WTC11 (cell line): ENCODE measurements at regions not wholly inside any gene's neighbourhood (a gene's known extent, or its start where the extent isn't known, plus 50 kb on each side); places are given as distances from the start of the nearest gene placed in this dataset.

ENCODE experiments used
- ATAC-seq: fragments of 200-7000 bp; cut with Tn5 transposase; 2 replicates; pipeline ENCODE4 v1.10.0; 2021; ENCODE audit warnings: mild to moderate bottlenecking, moderate library complexity
- CTCF ChIA-PET: fragments of 300-600 bp; sonication (Branson Sonifier 250); formaldehyde crosslinking; loops from one replicate; lab custom pipeline; 2021; ENCODE audit warnings: antibody characterized with exemption; lab: Charles Lee
- POLR2A ChIA-PET: fragments of 350-600 bp; sonication (Branson Sonifier 250); formaldehyde crosslinking; loops from one replicate; lab custom pipeline; 2021; ENCODE audit warnings: antibody characterized with exemption; lab: Charles Lee
- DNase-seq: peaks from one replicate; pipeline ENCODE4 v3.0.0; 2021; ENCODE audit warnings: low spot score
- H3K27ac Mint-ChIP-seq: 2 replicates; pipeline ENCODE4 v1.8.0; 2021; ENCODE audit warnings: mixed read lengths
- H3K27me3 Mint-ChIP-seq: 2 replicates; pipeline ENCODE4 v1.8.0; 2021; ENCODE audit warnings: low read depth, mild to moderate bottlenecking, moderate library complexity, mixed read lengths
- H3K36me3 Mint-ChIP-seq: 2 replicates; pipeline ENCODE4 v1.8.0; 2021; ENCODE audit warnings: mixed read lengths
- H3K4me1 Mint-ChIP-seq: 2 replicates; pipeline ENCODE4 v1.8.0; 2022; ENCODE audit warnings: mixed read lengths
- H3K4me3 Mint-ChIP-seq: 2 replicates; pipeline ENCODE4 v1.8.0; 2021; ENCODE audit warnings: mild to moderate bottlenecking, moderate library complexity, mixed read lengths
- H3K9me3 Mint-ChIP-seq: 2 replicates; pipeline ENCODE4 v1.8.0; 2021; ENCODE audit warnings: mixed read lengths
- CBFB ChIP-seq: sonication (generic); formaldehyde crosslinking; IDR thresholded peaks from 2 replicates; pipeline ENCODE4 v1.8.1; 2022; ENCODE audit warnings: mild to moderate bottlenecking, low read depth, missing genetic modification reagents
- FOXP4 ChIP-seq: sonication (generic); formaldehyde crosslinking; IDR thresholded peaks from 2 replicates; pipeline ENCODE4 v1.8.0; 2022; ENCODE audit warnings: mild to moderate bottlenecking, missing genetic modification reagents
- MXD4 ChIP-seq: fragments of 250-450 bp; sonication (Bioruptor Pico); IDR thresholded peaks from 2 replicates; pipeline ENCODE4 v1.8.0; 2021; ENCODE audit warnings: mild to moderate bottlenecking, moderate library complexity, borderline replicate concordance
- NR1H2 ChIP-seq: sonication (generic); formaldehyde crosslinking; IDR thresholded peaks from 2 replicates; pipeline ENCODE4 v1.9.0; 2021; ENCODE audit warnings: mild to moderate bottlenecking, moderate library complexity, missing genetic modification reagents
- PRDM15 ChIP-seq: sonication (generic); formaldehyde crosslinking; IDR thresholded peaks from 2 replicates; pipeline ENCODE4 v1.8.0; 2022; ENCODE audit warnings: missing genetic modification reagents
- TF ChIP-seq, protein P1 (sequence below): fragments of 250-450 bp; sonication (Bioruptor Pico); IDR thresholded peaks from 2 replicates; pipeline ENCODE4 v1.9.0; 2021; ENCODE audit warnings: mild to moderate bottlenecking, borderline replicate concordance
- TF ChIP-seq, protein P2 (sequence below): fragments of 250-450 bp; sonication (Bioruptor Pico); IDR thresholded peaks from 2 replicates; pipeline ENCODE4 v2.1.2; 2022; ENCODE audit warnings: mild to moderate bottlenecking, moderate library complexity

DNA sequence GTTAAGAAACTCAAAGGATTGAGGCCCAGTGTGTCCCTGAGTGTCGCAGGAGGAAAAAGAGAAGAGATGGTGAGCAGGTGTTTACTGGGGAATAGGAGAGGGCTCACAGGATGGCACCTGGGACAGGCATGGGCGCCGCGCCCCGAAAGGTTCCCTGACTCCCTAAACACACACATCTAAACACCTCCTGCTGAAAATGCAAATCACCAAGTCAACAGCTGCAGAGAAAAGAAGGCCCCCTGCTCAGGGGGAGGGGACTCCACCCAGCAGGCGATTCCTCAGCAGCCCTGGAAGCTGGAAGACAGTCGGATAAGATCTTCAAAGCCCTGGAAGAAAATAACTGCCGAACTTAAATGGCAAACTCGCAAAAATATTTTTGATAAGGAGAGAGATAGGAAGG is 377.2 kb downstream of the BRD1 start (continued):
- TF ChIP-seq, protein P1, sequence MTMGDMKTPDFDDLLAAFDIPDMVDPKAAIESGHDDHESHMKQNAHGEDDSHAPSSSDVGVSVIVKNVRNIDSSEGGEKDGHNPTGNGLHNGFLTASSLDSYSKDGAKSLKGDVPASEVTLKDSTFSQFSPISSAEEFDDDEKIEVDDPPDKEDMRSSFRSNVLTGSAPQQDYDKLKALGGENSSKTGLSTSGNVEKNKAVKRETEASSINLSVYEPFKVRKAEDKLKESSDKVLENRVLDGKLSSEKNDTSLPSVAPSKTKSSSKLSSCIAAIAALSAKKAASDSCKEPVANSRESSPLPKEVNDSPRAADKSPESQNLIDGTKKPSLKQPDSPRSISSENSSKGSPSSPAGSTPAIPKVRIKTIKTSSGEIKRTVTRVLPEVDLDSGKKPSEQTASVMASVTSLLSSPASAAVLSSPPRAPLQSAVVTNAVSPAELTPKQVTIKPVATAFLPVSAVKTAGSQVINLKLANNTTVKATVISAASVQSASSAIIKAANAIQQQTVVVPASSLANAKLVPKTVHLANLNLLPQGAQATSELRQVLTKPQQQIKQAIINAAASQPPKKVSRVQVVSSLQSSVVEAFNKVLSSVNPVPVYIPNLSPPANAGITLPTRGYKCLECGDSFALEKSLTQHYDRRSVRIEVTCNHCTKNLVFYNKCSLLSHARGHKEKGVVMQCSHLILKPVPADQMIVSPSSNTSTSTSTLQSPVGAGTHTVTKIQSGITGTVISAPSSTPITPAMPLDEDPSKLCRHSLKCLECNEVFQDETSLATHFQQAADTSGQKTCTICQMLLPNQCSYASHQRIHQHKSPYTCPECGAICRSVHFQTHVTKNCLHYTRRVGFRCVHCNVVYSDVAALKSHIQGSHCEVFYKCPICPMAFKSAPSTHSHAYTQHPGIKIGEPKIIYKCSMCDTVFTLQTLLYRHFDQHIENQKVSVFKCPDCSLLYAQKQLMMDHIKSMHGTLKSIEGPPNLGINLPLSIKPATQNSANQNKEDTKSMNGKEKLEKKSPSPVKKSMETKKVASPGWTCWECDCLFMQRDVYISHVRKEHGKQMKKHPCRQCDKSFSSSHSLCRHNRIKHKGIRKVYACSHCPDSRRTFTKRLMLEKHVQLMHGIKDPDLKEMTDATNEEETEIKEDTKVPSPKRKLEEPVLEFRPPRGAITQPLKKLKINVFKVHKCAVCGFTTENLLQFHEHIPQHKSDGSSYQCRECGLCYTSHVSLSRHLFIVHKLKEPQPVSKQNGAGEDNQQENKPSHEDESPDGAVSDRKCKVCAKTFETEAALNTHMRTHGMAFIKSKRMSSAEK, result no peak
- TF ChIP-seq, all 79 proteins: peak for 3

- no peak for DNase-seq
- ChIA-PET POLR2A (no interaction called here), CTCF (interaction anchor here (0.7 to 2.0 kb wide), 4 partner anchors 16 to 183 kb away, joined by 3 to 15 read pairs (median 8); no protein-coding TSS in a partner anchor)
- ATAC-seq, result peak; percentile 76
- Mint-ChIP-seq H3K27ac (peak overlapping the region; percentile 86), H3K36me3 (no peaks in the 10 kb centered on the region), H3K4me3 (peak overlapping the region; percentile 60), H3K27me3 (peaks cover 8% of the 10 kb centered on the region; the same call in 1 of the 2 replicates), H3K9me3 (no peaks in the 10 kb centered on the region), H3K4me1 (peaks cover 40% of the 10 kb centered on the region)
- peak; percentile 3; the same call in 1 of the 2 replicates for TF ChIP-seq PRDM15 (CRISPR knock-in tag)
- no peak for TF ChIP-seq FOXP4
- TF ChIP-seq MXD4 (CRISPR knock-in tag), result no peak
Observed at GRCh38 chr22:49449811-49450446, 377.7 kb downstream of the BRD1 start.

GRCh38 chr22:49449377-49449776 is 378.3 kb downstream of the BRD1 start:
- H3K9me3 Mint-ChIP-seq, result no peaks in the 10 kb centered on the region
- peaks cover 14% of the 10 kb centered on the region for H3K27me3 Mint-ChIP-seq
- POLR2A ChIA-PET, result no interaction called here
- TF ChIP-seq, protein P2, sequence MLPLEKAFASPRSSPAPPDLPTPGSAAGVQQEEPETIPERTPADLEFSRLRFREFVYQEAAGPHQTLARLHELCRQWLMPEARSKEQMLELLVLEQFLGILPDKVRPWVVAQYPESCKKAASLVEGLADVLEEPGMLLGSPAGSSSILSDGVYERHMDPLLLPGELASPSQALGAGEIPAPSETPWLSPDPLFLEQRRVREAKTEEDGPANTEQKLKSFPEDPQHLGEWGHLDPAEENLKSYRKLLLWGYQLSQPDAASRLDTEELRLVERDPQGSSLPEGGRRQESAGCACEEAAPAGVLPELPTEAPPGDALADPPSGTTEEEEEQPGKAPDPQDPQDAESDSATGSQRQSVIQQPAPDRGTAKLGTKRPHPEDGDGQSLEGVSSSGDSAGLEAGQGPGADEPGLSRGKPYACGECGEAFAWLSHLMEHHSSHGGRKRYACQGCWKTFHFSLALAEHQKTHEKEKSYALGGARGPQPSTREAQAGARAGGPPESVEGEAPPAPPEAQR (CRISPR knock-in tag), result no peak
- no peak for TF ChIP-seq CBFB (CRISPR knock-in tag)
- TF ChIP-seq NR1H2 (CRISPR knock-in tag), result no peak
- no peak for DNase-seq
- no peaks in the 10 kb centered on the region for H3K36me3 Mint-ChIP-seq
- peaks cover 38% of the 10 kb centered on the region for H3K4me1 Mint-ChIP-seq
- no peak for ATAC-seq
- peak overlapping the region; percentile 46 for H3K27ac Mint-ChIP-seq
- H3K4me3 Mint-ChIP-seq, result peak overlapping the region; percentile 60
- CTCF ChIA-PET, result interaction anchor here (0.7 to 2.0 kb wide), 3 partner anchors 15 to 99 kb away, joined by 3 to 15 read pairs (median 6); no protein-coding TSS in a partner anchor
